GM12891 (cell line): ENCODE measurements at regions not wholly inside any gene's neighbourhood (a gene's known extent, or its start where the extent isn't known, plus 50 kb on each side); places are given as distances from the start of the nearest gene placed in this dataset.
"Not testable (repeated sequence)": the region's sequence is repeated elsewhere in the genome, so short reads cannot be mapped to it uniquely, and the experiment has no call there.

Source experiments
- DNase-seq: peaks from one replicate; pipeline ENCODE4 v3.0.0; 2011; ENCODE audit warnings: low spot score; ENCODE audit not compliant: insufficient read length
- FAIRE-seq: peaks from 2 replicates; lab custom pipeline; 2011; peaks lifted over from hg19 to GRCh38; lab: Jason Lieb, UNC
- PAX5 ChIP-seq: IDR thresholded peaks from 2 replicates; pipeline ENCODE4 v1.6.1; 2011; ENCODE audit warnings: low read length, moderate library complexity, mild to moderate bottlenecking; ENCODE audit not compliant: insufficient read depth, severe bottlenecking
- POLR2A ChIP-seq: IDR thresholded peaks from 2 replicates; pipeline ENCODE4 v1.6.1; 2011; ENCODE audit warnings: low read depth, low read length, control low read depth
- POLR2AphosphoS5 ChIP-seq: IDR thresholded peaks from 2 replicates; pipeline ENCODE4 v1.6.1; 2011; ENCODE audit warnings: low read depth, low read length, control low read depth
- POU2F2 ChIP-seq: IDR thresholded peaks from 2 replicates; pipeline ENCODE4 v1.6.1; 2011; ENCODE audit warnings: low read depth, mild to moderate bottlenecking, control low read depth, low read length, moderate library complexity
- SPI1 ChIP-seq: IDR thresholded peaks from 2 replicates; pipeline ENCODE4 v1.6.1; 2011; ENCODE audit warnings: low read depth, low read length, control low read depth
- TAF1 ChIP-seq: IDR thresholded peaks from 2 replicates; pipeline ENCODE4 v1.6.1; 2011; ENCODE audit warnings: low read depth, low read length, control low read depth

- TF ChIP-seq SPI1 (no peak), POLR2AphosphoS5 (no peak), TAF1 (no peak), PAX5 (no peak), POLR2A (no peak), POU2F2 (no peak)
- FAIRE-seq (no peak), DNase-seq (no peak)
Measured at GRCh38 chr6:84329516-84329915, 102.1 kb upstream of the CEP162 start.

GRCh38 chr6:84329077-84329476, 101.6 kb upstream of the CEP162 start:
- FAIRE-seq: no peak
- no peak for TF ChIP-seq SPI1
- TF ChIP-seq POLR2A: no peak
- TF ChIP-seq POLR2AphosphoS5: no peak
- no peak for TF ChIP-seq TAF1
- no peak for TF ChIP-seq POU2F2
- TF ChIP-seq PAX5: no peak
- DNase-seq: no peak

GRCh38 chr6:84317463-84317862, 90.0 kb upstream of the CEP162 start:
- no peak for TF ChIP-seq PAX5
- no peak for TF ChIP-seq POLR2AphosphoS5
- no peak for TF ChIP-seq POLR2A
- TF ChIP-seq TAF1: no peak
- TF ChIP-seq POU2F2: no peak
- TF ChIP-seq SPI1: no peak
- FAIRE-seq (no peak), DNase-seq (no peak)

GRCh38 chr6:84314377-84314898, 87.0 kb upstream of the CEP162 start:
- no peak for TF ChIP-seq POU2F2
- no peak for TF ChIP-seq SPI1
- no peak for FAIRE-seq

GRCh38 chr6:84309336-84309735, 81.9 kb upstream of the CEP162 start:
- FAIRE-seq (no peak), DNase-seq (no peak)
- no peak for TF ChIP-seq SPI1
- TF ChIP-seq POLR2A: no peak
- no peak for TF ChIP-seq PAX5
- TF ChIP-seq TAF1: no peak
- TF ChIP-seq POU2F2: no peak
- TF ChIP-seq POLR2AphosphoS5: no peak

More at GRCh38 chr6:84314377-84314898, 87.0 kb upstream of the CEP162 start:
- DNase-seq: no peak

- TF ChIP-seq TAF1: no peak
- no peak for TF ChIP-seq SPI1
- no peak for TF ChIP-seq POLR2A
- TF ChIP-seq POU2F2: no peak
- TF ChIP-seq POLR2AphosphoS5: no peak
- no peak for TF ChIP-seq PAX5
- FAIRE-seq: no peak
- no peak for DNase-seq
Measured at GRCh38 chr6:84304881-84305280, 77.4 kb upstream of the CEP162 start.

GRCh38 chr6:84291033-84291432, 63.6 kb upstream of the CEP162 start:
- not testable (repeated sequence) for FAIRE-seq, DNase-seq

- DNase-seq (no peak), FAIRE-seq (no peak)
- TF ChIP-seq POU2F2 (no peak), POLR2AphosphoS5 (no peak), SPI1 (no peak), PAX5 (no peak), TAF1 (no peak), POLR2A (no peak)
Measured at GRCh38 chr6:84284428-84285049, 57.1 kb upstream of the CEP162 start.

GRCh38 chr6:84282550-84282949, 55.1 kb upstream of the CEP162 start:
- TF ChIP-seq POLR2A: no peak
- no peak for TF ChIP-seq TAF1
- TF ChIP-seq SPI1: no peak
- TF ChIP-seq POLR2AphosphoS5: no peak
- no peak for TF ChIP-seq PAX5
- no peak for TF ChIP-seq POU2F2
- DNase-seq (no peak), FAIRE-seq (no peak)

GRCh38 chr6:84280639-84281038, 53.2 kb upstream of the CEP162 start:
- DNase-seq: no peak
- no peak for FAIRE-seq

More at GRCh38 chr6:84280639-84281038, 53.2 kb upstream of the CEP162 start:
- TF ChIP-seq SPI1 (no peak), PAX5 (no peak), POLR2A (no peak), POLR2AphosphoS5 (no peak), POU2F2 (no peak), TAF1 (no peak)
